G401.6 (cell line): ENCODE measurements at regions not wholly inside any gene's neighbourhood (a gene's known extent, or its start where the extent isn't known, plus 50 kb on each side); places are given as distances from the start of the nearest gene placed in this dataset.
"Not testable (repeated sequence)": the region's sequence is repeated elsewhere in the genome, so short reads cannot be mapped to it uniquely, and the experiment has no call there.

ENCODE experiments used
- FAIRE-seq: peaks from 2 replicates; lab custom pipeline; 2012; peaks lifted over from hg19 to GRCh38; lab: Jason Lieb, UNC

DNA sequence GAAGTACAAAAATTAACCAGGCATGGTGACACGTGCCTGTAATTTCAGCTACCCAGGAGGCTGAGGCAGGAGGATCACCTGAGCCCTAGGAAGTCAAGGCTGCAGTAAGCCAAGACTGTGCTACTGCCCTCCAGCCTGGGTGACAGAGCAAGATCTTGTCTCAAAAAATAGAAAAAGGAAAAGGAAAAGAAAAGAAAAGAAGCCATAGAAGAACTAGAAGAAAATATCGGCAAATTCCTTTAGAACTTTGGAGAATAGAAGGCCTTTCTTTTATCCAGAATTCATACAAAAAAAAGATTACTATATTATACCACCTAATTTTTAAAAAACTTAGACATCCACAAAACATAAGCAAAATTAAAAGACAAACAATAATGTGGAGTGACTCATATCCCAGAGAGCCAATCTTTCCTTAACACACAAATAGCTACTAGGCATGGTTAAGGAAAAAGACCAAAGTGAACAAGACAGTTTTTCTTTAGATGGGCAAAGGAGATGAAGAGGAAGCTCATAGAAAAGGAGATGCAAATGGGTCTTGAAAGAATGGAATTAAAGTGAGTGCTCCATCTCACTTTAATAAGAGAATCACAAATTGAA, 251.1 kb upstream of the IRF2BP2 start:
- FAIRE-seq, result no peak

DNA sequence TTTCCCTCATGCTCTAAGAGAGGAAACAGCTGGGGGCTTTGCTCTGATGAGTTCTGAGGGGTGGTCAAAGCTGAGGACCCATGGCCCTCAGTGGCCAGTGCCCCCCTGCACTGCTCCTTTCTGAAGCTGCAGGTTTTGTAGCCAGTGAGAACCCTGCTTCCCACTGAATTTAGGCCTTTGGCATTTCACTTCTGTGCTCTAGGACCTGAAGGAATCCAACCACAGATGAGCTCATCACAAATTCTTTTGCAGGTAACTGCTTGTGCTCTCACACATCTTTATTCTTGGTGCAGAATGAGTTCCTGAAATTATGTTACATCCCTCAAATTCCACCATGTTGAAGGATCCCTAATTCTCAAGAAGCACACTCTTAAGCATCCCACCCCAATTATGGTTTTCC, 248.7 kb upstream of the IRF2BP2 start:
- no peak for FAIRE-seq

DNA sequence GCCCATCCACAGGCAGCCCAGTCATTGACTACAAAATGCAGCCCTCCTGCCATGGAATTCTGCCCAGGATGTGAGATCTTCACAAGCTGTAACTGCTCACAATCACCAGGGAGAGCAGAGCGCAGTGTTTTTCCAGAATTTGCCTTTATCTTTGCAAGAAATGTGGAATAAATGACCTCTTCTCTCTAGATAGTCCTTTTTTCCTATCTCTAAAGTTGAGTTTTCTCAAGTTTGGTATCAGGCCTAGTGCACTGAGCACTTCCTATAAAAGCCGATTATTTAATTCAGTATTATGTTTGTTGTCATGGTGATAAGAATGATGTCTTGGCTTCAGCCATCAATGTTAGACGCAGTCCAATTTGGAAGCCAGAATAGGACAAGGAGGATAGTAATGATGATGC, 246.9 kb upstream of the IRF2BP2 start:
- FAIRE-seq, result no peak

DNA sequence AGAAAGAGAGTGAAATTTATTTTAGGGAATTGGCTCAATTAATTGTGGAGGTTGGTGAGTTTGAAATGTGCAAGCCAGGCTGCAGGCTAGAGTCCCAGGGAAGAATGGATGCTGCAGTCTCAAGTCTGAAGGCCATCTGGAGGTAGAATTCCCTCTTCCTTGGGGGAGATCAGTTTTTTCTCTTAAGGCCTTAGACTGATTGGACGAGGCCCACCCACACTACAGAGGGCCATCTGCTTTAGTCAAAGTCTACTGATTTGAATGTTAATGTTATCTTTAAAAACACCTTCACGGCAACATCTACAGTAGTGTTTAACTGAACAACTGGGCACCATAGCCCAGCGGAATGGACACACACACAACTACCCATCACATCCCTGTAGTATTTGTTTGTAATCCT, 245.9 kb upstream of the IRF2BP2 start:
- FAIRE-seq, result no peak

DNA sequence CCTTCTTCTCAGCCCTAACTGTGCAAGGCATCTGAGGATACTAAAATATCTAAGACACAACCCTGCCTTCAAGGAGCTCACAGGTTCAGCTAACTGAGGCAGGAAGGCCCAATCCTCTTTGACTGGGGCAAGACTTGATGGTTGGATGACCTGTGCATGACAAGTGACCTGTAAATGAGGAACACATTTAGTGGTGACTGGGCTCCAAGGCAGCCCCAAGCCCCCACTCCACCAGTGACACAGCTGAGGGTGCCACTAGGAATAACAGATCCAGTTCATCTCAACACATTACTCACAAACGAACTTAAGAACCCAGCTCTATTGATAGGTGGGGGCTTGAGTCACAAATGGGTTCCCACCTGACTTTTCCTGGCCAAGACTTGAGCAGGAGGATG, 244.7 kb upstream of the IRF2BP2 start:
- FAIRE-seq, result no peak

DNA sequence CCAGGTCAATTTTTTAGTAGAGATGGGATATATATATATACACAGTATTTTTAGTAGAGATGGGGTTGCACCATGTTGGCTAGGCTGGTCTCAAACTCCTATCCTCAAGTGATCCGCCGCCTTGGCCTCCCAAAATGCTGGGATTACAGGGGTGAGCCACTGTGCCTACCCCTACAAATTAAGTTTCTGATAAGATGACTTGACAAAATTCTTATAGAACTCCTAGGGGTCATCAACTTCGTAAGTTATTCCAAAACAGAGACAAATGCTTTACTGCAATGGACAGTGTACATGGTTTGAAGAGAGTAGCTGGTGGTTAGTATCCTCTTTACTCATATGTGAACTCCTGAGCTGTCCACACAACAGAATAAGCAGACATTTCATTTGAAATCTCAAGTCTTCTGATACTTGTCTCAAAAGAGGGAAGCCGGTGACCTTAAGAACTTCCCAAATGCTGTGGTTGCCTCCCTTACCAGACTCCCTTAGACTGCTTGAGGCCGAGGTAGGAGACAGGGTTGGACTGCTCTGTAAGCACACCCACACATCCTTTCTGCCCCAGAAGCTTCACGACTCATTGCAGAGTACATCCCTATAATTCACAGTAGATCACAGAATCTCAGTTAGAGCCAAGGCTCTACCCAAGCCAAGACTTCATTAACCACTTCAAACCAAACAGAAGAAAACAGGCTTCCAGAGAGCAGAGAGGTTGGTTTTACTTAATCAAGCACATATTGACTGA, 244.1 kb upstream of the IRF2BP2 start:
- FAIRE-seq, result no peak

DNA sequence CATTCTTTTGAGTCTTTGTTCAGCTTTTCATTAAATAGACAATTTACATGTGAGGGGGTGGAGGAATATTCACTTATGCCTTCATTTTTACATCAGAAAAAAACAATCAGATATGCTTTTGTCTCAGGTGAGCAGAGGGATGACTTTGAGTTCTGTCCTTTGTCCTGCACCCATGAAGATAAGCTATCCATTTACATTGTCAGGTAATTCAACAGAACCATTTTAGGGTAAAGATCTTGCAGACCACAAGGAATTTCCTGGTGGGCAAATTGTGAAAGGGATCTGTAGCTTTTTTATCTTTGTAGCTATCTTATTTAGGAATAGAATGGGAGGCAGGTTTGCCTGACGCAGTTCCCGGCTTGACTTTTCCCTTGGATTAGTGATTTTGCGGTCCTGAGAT, 242.7 kb upstream of the IRF2BP2 start:
- FAIRE-seq, result no peak

DNA sequence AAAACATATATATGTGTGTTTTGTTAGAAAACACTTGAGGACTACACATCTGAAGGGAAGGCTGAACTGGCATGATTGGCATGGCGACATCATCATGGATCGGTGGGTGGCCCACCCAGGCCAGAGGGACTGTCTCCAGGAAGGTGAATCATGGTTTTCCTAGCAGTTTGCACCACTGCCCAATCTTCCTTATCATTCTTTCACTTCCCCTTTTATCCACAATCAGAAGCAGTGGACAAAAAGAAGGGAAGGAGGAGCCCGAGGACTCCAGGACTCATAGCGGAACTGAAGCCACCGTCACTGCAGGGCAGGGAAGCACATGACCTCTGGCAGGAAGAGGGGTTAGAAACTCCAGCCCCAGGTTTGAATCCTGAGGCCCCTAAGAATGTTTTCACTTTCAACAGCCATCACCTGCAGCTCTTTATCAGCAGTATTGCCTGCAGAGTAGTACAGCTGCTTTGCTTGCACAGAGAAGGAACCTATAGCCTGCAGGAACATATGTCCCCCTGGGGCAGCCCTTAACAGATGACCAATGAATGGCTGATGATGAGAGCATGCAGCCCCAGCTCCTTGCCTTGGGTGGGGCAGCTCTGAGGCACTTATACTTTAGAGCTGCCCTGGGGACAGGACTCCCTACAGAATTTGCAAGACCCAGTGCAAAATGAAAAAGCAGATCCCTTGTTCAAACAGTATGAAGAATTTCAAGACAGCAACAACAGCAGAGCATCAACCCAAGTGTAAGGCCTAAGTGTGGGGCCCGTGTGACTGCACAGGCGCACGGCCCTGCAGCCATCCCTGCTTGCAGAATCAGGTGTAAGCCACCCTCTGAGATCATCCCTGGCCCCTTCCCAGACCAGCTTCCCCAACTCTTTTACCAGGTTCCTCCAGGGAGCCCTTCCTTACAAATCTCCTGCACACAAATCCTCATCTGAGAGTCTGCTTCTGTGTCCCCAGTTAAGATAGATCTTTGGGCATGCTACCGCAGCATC, 241.8 kb upstream of the IRF2BP2 start:
- FAIRE-seq, result no peak

DNA sequence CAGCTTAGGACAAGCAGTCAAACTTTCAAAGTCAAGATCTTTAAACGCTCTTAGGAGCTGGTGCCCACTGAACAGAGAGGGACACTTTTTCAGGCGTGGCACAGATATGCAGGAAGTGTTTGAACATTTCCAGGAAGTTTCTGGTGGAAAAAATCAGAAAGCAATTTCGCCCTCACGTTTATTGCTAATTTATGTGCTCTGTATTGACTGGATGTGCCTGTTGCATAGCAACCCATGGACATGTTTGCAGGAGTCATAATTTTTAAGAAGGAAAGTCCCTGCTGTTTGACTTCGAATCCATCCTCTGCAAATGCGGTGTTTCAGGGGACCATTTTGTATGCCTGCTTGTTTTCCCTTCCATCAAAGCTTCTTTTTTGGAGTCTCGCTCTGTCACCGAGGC, 239.9 kb upstream of the IRF2BP2 start:
- FAIRE-seq, result no peak

DNA sequence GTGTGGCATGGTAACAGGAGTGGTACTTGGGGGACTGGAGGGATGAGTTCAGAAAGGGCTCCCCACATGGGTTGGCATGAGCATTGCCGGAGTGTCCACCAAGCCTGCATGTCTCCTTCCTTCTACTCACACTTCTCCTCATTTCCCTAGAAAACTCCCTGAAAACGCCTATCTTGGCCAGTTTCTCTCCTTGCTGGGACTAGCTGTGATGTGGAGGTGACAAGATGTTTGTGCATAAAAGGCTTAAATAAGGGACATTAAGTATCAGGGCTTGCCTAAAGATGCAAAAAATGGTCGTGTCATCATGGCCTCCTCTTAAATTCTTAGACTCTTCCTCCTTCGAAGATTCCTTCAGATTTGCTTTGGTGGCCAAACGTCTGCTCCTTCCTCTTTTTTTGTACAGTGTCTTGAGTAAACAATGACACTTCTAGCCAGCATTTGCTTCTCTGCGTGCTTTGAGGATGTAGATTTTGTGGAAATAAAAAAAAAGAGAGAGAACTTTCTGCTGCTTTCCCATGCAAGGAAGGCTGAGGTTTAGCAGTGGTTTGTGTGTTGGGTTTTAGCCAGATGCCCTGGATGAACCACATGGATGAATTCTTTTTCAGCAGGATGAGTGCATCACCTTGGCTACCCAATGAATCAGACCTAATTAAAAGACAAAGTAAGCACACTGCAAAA, 239.1 kb upstream of the IRF2BP2 start:
- FAIRE-seq, result no peak

DNA sequence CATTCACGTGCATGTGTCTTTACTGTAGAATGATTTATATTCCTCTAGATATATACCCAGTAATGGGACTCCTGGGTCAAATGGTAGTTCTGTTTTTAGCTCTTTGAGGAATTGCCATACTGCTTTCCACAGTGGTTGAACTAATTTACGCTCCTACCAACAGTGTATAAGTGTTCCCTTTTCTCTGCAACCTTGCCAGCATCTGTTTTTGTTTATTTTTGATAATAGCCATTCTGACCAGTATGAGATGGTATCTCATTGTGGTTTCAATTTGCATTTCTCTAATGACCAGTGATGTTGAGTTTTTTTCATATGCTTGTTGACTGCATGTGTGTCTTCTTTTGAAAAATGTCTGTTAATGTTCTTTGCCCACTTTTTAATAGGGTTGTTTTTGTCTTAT, 236.8 kb upstream of the IRF2BP2 start:
- not testable (repeated sequence) for FAIRE-seq

DNA sequence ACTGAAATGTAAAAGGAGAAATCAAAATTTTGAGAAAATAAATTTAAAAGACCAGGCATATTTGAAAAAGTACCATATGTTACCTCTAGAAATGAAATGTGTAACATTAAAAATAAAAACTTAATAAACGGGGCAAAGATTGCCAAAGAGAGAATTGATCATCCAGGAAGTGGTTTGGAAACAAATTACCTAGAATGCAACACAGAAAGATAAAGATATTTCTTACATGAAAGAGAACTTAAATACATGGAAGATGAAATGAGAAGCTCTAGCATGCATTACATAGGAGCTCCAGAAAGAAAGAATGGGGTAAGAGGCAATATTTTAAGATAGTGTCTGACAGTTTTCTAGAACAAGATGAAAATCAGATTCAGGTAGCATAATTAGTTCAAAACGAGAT, 235.9 kb upstream of the IRF2BP2 start:
- FAIRE-seq, result no peak

DNA sequence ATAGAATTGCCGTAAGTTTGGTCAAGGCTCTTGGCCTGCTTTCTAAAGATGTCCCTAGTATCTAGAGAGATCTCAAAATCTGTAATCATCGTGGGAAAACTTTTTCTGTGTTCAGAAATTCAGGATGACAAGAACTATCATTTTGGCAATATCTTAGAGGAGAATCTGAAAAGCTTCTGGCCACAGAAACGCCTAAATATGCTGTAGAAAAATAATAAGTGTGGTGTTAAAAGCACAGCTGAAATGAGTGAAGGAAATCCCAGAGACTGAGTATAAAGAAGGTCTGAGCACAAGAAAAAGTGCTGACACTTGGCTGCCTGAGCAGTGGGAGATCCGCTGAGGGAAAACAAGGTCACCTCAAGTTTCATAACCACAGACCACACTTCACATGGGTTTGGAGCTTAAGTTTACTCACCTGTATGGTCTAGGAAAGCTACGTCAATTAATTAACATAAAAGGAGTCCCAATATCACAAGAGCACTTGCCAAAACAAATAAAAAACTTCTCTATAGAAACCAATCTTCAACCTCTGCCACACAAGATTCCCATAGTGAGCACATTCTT, 235.2 kb upstream of the IRF2BP2 start:
- FAIRE-seq, result no peak

DNA sequence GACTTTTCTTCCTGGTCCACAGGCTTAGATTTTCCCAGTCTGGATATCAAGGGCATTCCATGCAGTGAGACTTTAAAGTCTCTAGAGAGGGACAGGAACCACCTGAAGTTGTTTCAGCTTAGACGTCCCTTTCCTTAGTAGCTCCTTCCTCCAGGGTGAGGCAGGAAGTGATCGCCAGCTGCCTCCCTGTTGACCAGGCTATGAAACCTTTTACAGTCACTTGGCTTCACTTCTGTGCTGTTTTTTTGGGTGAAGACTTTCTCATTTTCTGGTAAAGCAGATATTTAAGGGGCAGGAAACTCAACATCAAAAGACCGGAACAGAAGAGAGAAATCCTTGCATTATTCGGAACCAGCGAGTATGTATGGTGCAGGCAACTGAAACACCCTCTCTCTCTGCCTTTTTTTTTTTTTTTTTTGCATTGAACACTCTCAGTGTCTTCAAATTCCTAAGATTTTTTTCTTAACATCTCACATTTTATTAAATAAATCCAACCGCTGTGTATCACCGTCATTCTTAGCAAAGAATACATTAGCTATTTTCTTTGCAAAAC, 234.6 kb upstream of the IRF2BP2 start:
- no peak for FAIRE-seq

DNA sequence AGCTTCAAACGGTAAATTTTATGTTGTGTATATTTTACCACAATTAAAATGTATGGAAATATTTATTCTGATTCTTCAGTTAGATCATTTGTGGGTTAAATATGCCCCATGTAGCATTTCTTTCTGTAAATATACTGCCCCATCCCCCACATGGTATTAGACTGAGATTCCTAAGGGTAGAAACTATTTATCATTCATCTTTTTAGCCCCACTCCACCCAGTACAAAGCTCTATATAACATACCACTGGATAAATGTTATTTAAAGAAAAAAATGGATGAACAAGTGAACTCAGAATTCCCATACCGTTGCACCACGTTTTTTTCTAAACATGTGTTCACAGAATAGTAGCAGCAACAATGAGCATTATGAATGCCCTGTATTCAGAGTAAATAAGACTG, 234.0 kb upstream of the IRF2BP2 start:
- no peak for FAIRE-seq

DNA sequence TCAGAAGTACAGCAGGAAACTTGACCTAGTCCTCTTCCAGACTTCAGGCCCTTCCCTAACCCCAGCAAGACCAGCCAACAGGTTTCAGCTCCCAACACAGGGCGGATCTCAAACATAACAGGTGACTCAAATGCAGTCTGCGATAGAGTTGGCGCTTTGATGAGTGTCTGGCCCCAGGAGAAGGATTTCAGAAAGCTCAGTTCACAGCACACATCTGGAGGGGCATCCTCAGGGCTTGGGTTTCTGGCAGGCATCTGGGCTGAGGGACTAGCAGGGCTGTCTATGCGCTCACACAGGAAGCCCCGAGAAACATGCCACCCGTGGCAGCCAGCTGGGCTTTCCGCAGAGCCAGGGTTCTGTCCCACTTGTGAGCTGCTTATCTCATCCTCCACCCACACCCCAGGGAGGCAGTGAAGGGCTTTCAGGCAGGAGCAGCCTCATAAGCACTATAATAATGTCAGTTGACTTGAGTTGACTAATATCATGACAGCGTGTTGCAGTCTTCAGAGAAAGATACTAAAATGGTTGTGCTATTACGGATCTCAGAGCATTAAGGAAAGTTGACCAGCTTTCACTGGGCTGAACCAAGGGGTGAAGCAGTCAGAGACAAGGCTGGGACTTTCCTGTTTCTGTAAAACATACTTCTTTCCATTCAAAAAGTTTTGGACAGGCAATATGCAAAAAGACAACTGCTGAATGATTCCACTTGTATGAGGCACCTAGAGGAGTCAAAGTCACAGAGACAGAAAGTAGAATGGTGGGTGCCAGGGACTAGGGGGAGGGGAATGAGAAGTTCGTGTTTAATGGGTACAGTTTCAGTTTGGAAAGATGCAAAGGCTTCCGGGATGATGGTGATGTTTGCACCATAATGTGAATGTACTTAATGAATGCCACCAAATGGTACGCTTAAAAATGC, 233.0 kb upstream of the IRF2BP2 start:
- FAIRE-seq, result no peak

DNA sequence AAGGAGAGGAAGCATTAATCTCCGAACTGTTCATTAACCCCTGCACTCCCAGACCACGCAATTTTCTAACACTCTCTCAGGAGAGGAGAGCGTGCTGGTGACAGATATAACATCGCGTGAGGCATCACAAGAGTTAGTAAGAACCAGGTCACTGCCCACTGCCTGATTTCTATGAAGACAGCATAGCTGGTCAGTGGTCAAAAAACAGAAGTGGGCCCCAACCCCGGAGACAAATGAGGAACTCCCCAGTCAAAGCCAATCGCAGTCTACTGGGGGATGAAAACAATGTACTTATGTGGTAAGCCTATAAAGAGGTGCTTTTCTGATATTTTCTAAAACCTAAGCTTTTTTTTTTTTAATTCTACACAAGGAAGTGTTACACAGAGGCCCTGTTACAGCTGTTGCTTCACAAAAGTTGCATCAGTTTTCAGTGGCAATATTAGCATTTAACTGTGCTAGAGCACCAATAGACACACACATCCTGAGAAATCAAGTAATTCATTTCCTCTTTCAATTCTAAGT, 231.8 kb upstream of the IRF2BP2 start:
- no peak for FAIRE-seq

DNA sequence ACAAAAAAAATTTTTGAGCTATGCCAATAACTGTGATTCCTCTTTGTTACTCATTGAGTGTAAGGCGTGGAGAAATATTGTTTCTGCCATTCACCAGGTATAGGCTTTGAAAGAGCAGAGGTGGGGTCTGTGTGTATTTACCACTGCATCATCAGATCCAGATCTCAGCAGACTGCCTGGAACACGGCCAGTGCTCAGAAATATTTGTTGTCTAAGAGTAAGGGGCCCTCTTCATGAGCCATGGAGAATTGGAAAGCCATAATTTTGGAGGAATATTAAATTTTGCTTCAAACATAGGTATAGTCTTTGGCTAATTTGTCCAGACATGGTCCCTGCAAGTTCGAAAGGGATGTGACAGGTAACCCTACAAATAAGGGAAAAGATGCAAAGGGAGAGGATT, 231.3 kb upstream of the IRF2BP2 start:
- no peak for FAIRE-seq

DNA sequence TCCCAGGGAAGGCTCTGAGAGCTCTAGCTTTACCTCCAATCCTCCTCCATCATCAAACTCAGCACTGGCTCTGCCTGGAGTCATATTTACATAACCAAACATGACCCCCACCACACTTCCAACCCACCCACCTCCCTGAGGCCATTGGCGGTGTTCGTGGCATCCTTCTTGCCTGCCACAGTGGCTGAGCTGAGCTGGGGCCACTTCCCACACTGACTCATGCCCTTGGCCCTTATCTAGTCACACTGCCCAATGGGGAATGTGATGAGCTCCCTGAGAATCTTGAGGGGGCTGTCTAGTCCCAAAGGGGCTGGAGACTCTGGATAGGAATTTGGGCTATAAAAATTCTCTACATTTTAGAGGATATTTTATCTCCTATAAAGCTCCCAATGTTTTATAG, 230.9 kb upstream of the IRF2BP2 start:
- FAIRE-seq, result no peak

DNA sequence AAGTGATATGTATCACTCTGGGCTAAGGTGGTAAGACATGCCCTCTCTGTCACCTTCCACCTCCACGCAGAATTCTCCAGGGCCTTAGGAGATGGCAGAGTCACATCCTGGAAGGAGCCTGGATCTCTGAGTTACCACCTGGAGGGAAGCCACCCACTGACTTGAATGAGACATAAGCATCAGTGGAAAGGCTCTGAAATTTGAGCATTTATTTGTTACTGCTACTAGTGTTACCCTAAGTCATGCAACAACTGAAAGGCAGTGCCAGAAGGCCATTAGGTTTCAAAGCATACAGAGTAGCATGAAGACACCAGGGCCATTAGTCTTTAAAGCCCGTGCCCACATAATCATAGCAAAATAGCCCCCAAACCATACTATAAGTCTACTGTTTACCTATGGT, 230.3 kb upstream of the IRF2BP2 start:
- no peak for FAIRE-seq

DNA sequence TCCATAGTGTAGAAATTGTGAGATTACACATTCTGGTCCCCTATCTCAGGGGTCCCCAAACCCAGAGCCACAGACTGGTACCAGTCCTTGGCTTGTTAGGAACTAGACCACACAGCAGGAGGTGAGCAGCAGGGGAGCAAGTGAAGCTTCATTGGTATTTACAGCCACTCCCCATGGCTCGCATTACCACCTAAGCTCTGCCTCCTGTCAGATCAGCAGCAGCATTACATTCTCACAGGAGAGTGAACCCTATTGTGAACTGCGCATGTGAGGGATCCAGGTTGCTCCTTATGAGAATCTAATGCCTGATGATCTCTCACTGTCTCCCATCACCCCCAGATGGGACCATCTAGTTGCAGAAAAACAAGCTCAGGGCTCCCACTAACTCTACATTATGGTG, 229.7 kb upstream of the IRF2BP2 start:
- no peak for FAIRE-seq
